Fibroblast of mammary gland (primary cell): ENCODE measurements at regions not wholly inside any gene's neighbourhood (a gene's known extent, or its start where the extent isn't known, plus 50 kb on each side); places are given as distances from the start of the nearest gene placed in this dataset.

Source experiments
- DNase-seq: peaks from one replicate; pipeline ENCODE4 v3.0.0-alpha.2; 2010; ENCODE audit warnings: low read depth
- H3K4me3 ChIP-seq: 2 replicates; pipeline ENCODE4 v1.5.1; 2011; ENCODE audit warnings: low read depth, mild to moderate bottlenecking, low read length, moderate library complexity; ENCODE audit not compliant: control insufficient read depth
- TF ChIP-seq, protein P1 (sequence below): conservative IDR thresholded peaks from 2 replicates; pipeline ENCODE4 v1.5.1; 2011; ENCODE audit warnings: low read depth, low read length, inconsistent platforms; ENCODE audit not compliant: control insufficient read depth, insufficient read depth

- no peak for DNase-seq
- TF ChIP-seq, protein P1, sequence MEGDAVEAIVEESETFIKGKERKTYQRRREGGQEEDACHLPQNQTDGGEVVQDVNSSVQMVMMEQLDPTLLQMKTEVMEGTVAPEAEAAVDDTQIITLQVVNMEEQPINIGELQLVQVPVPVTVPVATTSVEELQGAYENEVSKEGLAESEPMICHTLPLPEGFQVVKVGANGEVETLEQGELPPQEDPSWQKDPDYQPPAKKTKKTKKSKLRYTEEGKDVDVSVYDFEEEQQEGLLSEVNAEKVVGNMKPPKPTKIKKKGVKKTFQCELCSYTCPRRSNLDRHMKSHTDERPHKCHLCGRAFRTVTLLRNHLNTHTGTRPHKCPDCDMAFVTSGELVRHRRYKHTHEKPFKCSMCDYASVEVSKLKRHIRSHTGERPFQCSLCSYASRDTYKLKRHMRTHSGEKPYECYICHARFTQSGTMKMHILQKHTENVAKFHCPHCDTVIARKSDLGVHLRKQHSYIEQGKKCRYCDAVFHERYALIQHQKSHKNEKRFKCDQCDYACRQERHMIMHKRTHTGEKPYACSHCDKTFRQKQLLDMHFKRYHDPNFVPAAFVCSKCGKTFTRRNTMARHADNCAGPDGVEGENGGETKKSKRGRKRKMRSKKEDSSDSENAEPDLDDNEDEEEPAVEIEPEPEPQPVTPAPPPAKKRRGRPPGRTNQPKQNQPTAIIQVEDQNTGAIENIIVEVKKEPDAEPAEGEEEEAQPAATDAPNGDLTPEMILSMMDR: no peak
- no peak overlapping the region for H3K4me3 ChIP-seq
These were observed 1663.6 kb upstream of the SEL1L start for GRCh38 chr14:83197271-83197670.

DNA sequence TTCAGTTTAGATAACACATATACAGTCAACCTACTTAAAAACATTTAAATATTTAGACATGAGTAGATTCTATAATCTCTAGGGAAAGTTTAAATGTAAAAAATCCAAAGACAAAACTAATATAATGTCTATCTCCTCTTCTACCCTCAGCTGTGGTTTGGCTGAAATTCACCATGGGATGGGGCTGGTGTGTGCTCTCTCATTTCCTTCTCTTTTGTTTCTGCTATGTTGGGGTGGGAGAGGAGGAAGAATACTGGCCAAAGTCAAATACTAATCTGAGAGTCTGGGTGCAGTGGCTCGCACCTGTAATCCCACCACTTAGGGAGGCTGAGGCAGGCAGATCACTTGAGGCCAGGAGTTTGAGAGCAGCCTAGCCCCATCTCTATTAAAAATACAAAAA is 1673.9 kb upstream of the SEL1L start:
- no peak overlapping the region for H3K4me3 ChIP-seq
- TF ChIP-seq, protein P1: no peak
- no peak for DNase-seq

GRCh38 chr14:83208341-83208740 is 1674.7 kb upstream of the SEL1L start:
- TF ChIP-seq, protein P1: no peak
- DNase-seq: peak; percentile 5
- H3K4me3 ChIP-seq: no peak overlapping the region

GRCh38 chr14:83217492-83217891 is 1683.8 kb upstream of the SEL1L start:
- TF ChIP-seq, protein P1: no peak
- H3K4me3 ChIP-seq: no peak overlapping the region
- peak; percentile 64 for DNase-seq

DNA sequence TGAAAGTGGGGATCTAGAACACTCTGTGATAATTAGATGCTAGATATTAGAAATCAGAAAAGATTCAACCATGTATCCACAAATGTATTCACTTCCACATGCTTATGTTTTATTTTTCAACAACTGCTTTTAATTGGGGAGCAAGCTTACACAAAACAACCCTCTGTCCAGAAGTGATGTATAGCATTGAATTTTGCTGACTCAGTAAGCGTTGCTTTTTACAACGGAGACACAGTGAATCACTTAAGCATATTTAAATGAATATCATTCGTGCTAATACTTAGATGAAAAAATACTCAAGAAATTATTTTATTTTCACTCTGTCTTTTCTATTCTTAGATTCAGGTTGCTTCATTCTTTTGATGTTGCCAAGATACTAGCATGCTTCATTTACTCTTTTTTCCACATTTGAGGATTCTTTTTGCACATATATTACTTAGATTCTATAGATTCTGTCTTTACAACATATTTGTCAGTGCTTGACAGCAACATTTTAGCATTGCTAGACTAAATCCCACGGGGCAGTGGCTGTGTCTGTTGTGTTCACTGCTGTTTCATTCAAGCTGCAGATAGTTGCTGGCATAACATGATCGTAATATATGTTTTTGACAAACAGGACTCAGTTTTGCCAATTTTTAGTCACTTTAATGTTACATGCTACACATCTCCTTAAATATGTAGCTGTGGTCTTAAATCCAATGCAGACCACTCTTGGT is 1714.4 kb upstream of the SEL1L start:
- no peak for DNase-seq
- TF ChIP-seq, protein P1: no peak
- H3K4me3 ChIP-seq: no peak overlapping the region

DNA sequence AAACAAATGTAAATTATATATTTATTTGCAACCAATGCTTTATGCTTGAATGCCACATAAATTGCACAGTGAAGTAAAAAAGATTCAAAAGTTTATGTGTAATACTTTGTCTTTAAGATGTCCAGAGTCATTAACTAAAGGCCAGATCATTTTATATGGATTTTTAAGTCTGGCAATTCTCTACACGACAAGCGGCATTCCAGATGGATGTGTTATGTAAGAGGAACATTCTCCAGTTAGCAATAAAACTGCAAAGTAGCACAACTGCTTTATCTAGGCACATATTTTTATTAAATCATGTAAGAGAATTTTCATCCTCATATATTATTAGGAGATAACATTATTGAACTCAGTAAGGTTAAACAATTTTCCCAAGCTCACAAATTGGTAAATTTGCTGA is 1717.7 kb upstream of the SEL1L start:
- no peak overlapping the region for H3K4me3 ChIP-seq
- TF ChIP-seq, protein P1: no peak
- DNase-seq: no peak
